Fibroblast of peridontal ligament (primary cell): ENCODE measurements at regions not wholly inside any gene's neighbourhood (a gene's known extent, or its start where the extent isn't known, plus 50 kb on each side); places are given as distances from the start of the nearest gene placed in this dataset.

Experiments
- DNase-seq: peaks from one replicate; pipeline ENCODE4 v3.0.0-alpha.2; 2010; ENCODE audit errors: extremely low read depth

- no peak for DNase-seq
Observed at GRCh38 chr2:103810875-103811274, 1043.0 kb upstream of the POU3F3 start.

- no peak for DNase-seq
Observed at GRCh38 chr2:103814016-103814415, 1039.9 kb upstream of the POU3F3 start.

- no peak for DNase-seq
Observed at GRCh38 chr2:103815731-103816130, 1038.2 kb upstream of the POU3F3 start.

- DNase-seq, result no peak
Observed at GRCh38 chr2:103817746-103818145, 1036.2 kb upstream of the POU3F3 start.

GRCh38 chr2:103818176-103818575 is 1035.7 kb upstream of the POU3F3 start:
- DNase-seq, result no peak

- DNase-seq, result no peak
Observed at GRCh38 chr2:103819599-103819998, 1034.3 kb upstream of the POU3F3 start.

- DNase-seq, result no peak
Observed at GRCh38 chr2:103823847-103824246, 1030.1 kb upstream of the POU3F3 start.

- DNase-seq, result no peak
Observed at GRCh38 chr2:103847276-103847675, 1006.6 kb upstream of the POU3F3 start.

- no peak for DNase-seq
Observed at GRCh38 chr2:103859238-103859637, 994.7 kb upstream of the POU3F3 start.

GRCh38 chr2:103860016-103860415 is 993.9 kb upstream of the POU3F3 start:
- DNase-seq, result no peak

GRCh38 chr2:103868396-103868795 is 985.5 kb upstream of the POU3F3 start:
- DNase-seq, result no peak

GRCh38 chr2:103873716-103874351 is 980.1 kb upstream of the POU3F3 start:
- no peak for DNase-seq

- DNase-seq, result no peak
Observed at GRCh38 chr2:103875131-103875530, 978.8 kb upstream of the POU3F3 start.

- no peak for DNase-seq
Observed at GRCh38 chr2:103875531-103875930, 978.4 kb upstream of the POU3F3 start.

- no peak for DNase-seq
Observed at GRCh38 chr2:103876611-103877010, 977.3 kb upstream of the POU3F3 start.

- no peak for DNase-seq
Observed at GRCh38 chr2:103879101-103879500, 974.8 kb upstream of the POU3F3 start.

GRCh38 chr2:103880081-103880834 is 973.7 kb upstream of the POU3F3 start:
- no peak for DNase-seq

- no peak for DNase-seq
Observed at GRCh38 chr2:103887625-103888024, 966.3 kb upstream of the POU3F3 start.

- no peak for DNase-seq
Observed at GRCh38 chr2:103896182-103896581, 957.7 kb upstream of the POU3F3 start.

- DNase-seq, result no peak
Observed at GRCh38 chr2:103898561-103898960, 955.4 kb upstream of the POU3F3 start.

GRCh38 chr2:103902347-103902746 is 951.6 kb upstream of the POU3F3 start:
- DNase-seq, result no peak

GRCh38 chr2:103921161-103921560 is 932.8 kb upstream of the POU3F3 start:
- no peak for DNase-seq

- no peak for DNase-seq
Observed at GRCh38 chr2:103942199-103942598, 911.7 kb upstream of the POU3F3 start.

GRCh38 chr2:103945083-103945482 is 908.8 kb upstream of the POU3F3 start:
- no peak for DNase-seq
